ENCODE measurements at regions not wholly inside any gene's neighbourhood (a gene's known extent, or its start where the extent isn't known, plus 50 kb on each side); places are given as distances from the start of the nearest gene placed in this dataset.

- TF ChIP-seq CTCF (IDR thresholded peaks at IDR 0.05) (no peak), EP300 (IDR thresholded peaks at IDR 0.05) (no peak)
These were observed 72.8 kb upstream of the ATP8A1 start for GRCh38 chr4:42729505-42730237.
